D721Med (cell line): ENCODE measurements at regions not wholly inside any gene's neighbourhood (a gene's known extent, or its start where the extent isn't known, plus 50 kb on each side); places are given as distances from the start of the nearest gene placed in this dataset.

Experiments
- DNase-seq: peaks from one replicate; pipeline ENCODE4 v3.0.0; 2011; ENCODE audit warnings: low spot score; ENCODE audit not compliant: insufficient read length
- FAIRE-seq: peaks from 2 replicates; lab custom pipeline; 2011; peaks lifted over from hg19 to GRCh38; lab: Jason Lieb, UNC
- TF ChIP-seq, protein P1 (sequence below): IDR thresholded peaks from 2 replicates; pipeline ENCODE4 v1.5.1; 2012; ENCODE audit warnings: mild to moderate bottlenecking, control low read depth; ENCODE audit not compliant: insufficient read depth; ENCODE audit errors: missing control alignments

DNA sequence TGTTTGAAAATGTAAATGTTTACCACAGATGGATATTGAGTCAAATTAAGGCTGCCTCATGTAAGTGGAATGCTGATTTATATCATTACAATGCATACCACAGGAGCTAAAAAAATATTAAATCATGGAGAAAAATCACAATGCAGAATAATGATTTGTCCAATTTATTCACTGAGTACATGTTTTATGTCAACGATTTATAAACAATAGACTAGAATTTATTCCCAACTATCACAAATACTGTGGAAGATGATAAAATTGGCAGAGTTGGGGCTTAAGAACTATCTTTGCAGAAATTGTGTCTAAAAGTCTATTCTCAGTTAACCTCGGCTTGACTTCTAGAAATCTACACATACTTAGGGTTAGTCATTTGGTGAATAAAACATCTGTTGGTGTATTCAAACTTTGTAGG, 472.1 kb upstream of the MARCKS start:
- TF ChIP-seq, protein P1, sequence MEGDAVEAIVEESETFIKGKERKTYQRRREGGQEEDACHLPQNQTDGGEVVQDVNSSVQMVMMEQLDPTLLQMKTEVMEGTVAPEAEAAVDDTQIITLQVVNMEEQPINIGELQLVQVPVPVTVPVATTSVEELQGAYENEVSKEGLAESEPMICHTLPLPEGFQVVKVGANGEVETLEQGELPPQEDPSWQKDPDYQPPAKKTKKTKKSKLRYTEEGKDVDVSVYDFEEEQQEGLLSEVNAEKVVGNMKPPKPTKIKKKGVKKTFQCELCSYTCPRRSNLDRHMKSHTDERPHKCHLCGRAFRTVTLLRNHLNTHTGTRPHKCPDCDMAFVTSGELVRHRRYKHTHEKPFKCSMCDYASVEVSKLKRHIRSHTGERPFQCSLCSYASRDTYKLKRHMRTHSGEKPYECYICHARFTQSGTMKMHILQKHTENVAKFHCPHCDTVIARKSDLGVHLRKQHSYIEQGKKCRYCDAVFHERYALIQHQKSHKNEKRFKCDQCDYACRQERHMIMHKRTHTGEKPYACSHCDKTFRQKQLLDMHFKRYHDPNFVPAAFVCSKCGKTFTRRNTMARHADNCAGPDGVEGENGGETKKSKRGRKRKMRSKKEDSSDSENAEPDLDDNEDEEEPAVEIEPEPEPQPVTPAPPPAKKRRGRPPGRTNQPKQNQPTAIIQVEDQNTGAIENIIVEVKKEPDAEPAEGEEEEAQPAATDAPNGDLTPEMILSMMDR: no peak
- DNase-seq (no peak), FAIRE-seq (no peak)

GRCh38 chr6:113388996-113389395, 468.1 kb upstream of the MARCKS start:
- DNase-seq (no peak), FAIRE-seq (no peak)
- TF ChIP-seq, protein P1: no peak

DNA sequence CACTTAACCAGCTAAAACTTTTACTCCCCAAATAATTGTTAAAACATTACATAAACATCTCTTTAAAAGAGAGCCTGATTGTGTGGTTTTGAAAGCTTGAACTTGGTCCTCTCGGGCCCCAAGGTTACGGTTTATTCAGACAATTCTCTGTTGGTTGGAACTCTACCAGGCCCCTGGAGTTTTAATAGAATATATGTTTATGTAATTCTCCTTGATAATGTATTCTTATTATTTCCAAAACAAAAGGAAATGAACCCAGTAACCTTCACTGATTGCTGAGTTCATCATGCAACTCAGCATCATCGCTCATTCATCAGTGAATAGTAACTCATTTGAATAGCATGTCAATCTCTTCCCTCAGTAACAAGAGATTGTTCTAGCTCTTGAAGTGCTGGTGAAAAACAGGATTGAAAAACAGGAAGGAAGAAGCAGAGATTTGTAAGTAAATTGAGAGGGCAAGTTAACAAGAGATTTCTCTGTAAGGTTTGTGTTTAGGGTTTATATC, 464.5 kb upstream of the MARCKS start:
- no peak for FAIRE-seq
- TF ChIP-seq, protein P1: no peak
- no peak for DNase-seq

GRCh38 chr6:113394216-113394615, 462.9 kb upstream of the MARCKS start:
- TF ChIP-seq, protein P1: no peak
- FAIRE-seq (no peak), DNase-seq (no peak)

- FAIRE-seq (no peak), DNase-seq (no peak)
- TF ChIP-seq, protein P1: no peak
These were observed 462.4 kb upstream of the MARCKS start for GRCh38 chr6:113394729-113395128.

DNA sequence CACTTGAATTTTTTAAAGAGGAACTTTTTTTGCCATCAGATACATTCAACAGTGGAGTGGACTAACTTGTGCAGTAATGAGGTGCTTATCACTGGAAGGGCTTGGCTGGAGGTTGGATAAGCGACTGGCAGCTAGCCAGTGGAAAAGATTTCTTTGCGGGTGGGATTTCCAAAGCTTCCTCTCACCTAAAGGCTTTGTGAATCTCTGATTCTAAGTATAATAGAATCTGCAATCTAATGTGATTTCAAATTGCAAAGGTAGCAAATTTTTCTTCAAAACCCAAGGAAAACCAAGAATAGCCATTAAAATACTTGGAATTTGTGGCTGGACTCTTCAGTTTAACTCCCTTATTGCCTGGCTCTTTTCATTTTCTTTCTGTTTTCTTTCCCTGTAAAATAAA, 460.4 kb upstream of the MARCKS start:
- FAIRE-seq: no peak

GRCh38 chr6:113397236-113397635, 459.9 kb upstream of the MARCKS start:
- no peak for FAIRE-seq
- no peak for DNase-seq
- TF ChIP-seq, protein P1: no peak

More for the DNA sequence above, 460.4 kb upstream of the MARCKS start:
- no peak for DNase-seq
- TF ChIP-seq, protein P1: no peak
